IMR-90 (cell line): ENCODE measurements at regions not wholly inside any gene's neighbourhood (a gene's known extent, or its start where the extent isn't known, plus 50 kb on each side); places are given as distances from the start of the nearest gene placed in this dataset.

Experiments used
- ATAC-seq: fragments of 200-7000 bp; cut with Tn5 transposase; 2 replicates; pipeline ENCODE4 v1.9.1; 2020; ENCODE audit warnings: low read depth, mild to moderate bottlenecking, moderate library complexity
- BruUV-seq: library from RNA; stranded (reverse); fragments of 400-500 nt; replicated peaks from 2 replicates; lab custom pipeline; 2021; lab: Mats Ljungman, UMichigan
- CTCF ChIA-PET: fragments of 300-600 bp; formaldehyde crosslinking; extraction: SDS; loops from one replicate; lab custom pipeline; 2021; ENCODE audit warnings: antibody characterized with exemption; lab: Yijun Ruan, JAX
- POLR2A ChIA-PET: fragments of 300-600 bp; sonication (Branson Sonifier 250); formaldehyde crosslinking; loops from one replicate; lab custom pipeline; 2022; ENCODE audit warnings: antibody characterized with exemption; ENCODE audit not compliant: unreplicated experiment; lab: Charles Lee
- DNase-seq: peaks from one replicate; pipeline ENCODE4 v3.0.0; 2013
- H2AFZ ChIP-seq: replicated peaks from 2 replicates; pipeline ENCODE3; 2013; ENCODE audit warnings: low read length, mild to moderate bottlenecking; ENCODE audit not compliant: poor library complexity
- H2AK5ac ChIP-seq: 2 replicates; pipeline ENCODE4 v1.6.1; 2013; ENCODE audit warnings: low read depth, low read length, inconsistent platforms
- H2AK9ac ChIP-seq: replicated peaks from 2 replicates; pipeline ENCODE3; 2013; ENCODE audit warnings: mild to moderate bottlenecking, low read depth, low read length, moderate library complexity; ENCODE audit not compliant: poor library complexity
- H2BK120ac ChIP-seq: 2 replicates; pipeline ENCODE4 v1.6.1; 2013; ENCODE audit warnings: low read depth, low read length, inconsistent platforms
- H2BK15ac ChIP-seq: 3 replicates; pipeline ENCODE4 v1.6.1; 2013; ENCODE audit warnings: low read depth, low read length, inconsistent platforms
- H2BK20ac ChIP-seq: 2 replicates; pipeline ENCODE4 v1.6.1; 2013; ENCODE audit warnings: low read depth, mild to moderate bottlenecking, inconsistent platforms, low read length, moderate library complexity
- H2BK5ac ChIP-seq: 2 replicates; pipeline ENCODE4 v1.6.1; 2013; ENCODE audit warnings: mild to moderate bottlenecking, low read depth, low read length, inconsistent platforms; ENCODE audit not compliant: poor library complexity, severe bottlenecking
- H3K14ac ChIP-seq: replicated peaks from 2 replicates; pipeline ENCODE4 v1.6.1; 2013; ENCODE audit warnings: low read depth, low read length, inconsistent platforms
- H3K18ac ChIP-seq: 2 replicates; pipeline ENCODE4 v1.6.1; 2013; ENCODE audit warnings: low read depth, low read length, control low read depth
- H3K23ac ChIP-seq: 2 replicates; pipeline ENCODE4 v1.6.1; 2013; ENCODE audit warnings: low read depth, low read length, inconsistent platforms
- H3K27ac ChIP-seq: 2 replicates; pipeline ENCODE4 v1.5.1; 2013; ENCODE audit warnings: mild to moderate bottlenecking, control low read depth, low read length; ENCODE audit not compliant: insufficient read depth
- H3K27me3 ChIP-seq: 2 replicates; pipeline ENCODE4 v1.6.1; 2013; ENCODE audit warnings: low read length; ENCODE audit not compliant: control insufficient read depth, insufficient read depth
- H3K36me3 ChIP-seq: 2 replicates; pipeline ENCODE4 v1.6.1; 2013; ENCODE audit warnings: low read length, mixed read lengths; ENCODE audit not compliant: control insufficient read depth, insufficient read depth
- H3K4ac ChIP-seq: 2 replicates; pipeline ENCODE4 v1.6.1; 2013; ENCODE audit warnings: low read depth, low read length, inconsistent platforms
- H3K4me1 ChIP-seq: 2 replicates; pipeline ENCODE4 v1.6.1; 2013; ENCODE audit warnings: low read length, mixed read lengths; ENCODE audit not compliant: control insufficient read depth, insufficient read depth
- H3K4me2 ChIP-seq: 2 replicates; pipeline ENCODE4 v1.6.1; 2013; ENCODE audit warnings: low read depth, mild to moderate bottlenecking, control low read depth, low read length, moderate library complexity
- H3K4me3 ChIP-seq: 2 replicates; pipeline ENCODE4 v1.5.1; 2013; ENCODE audit warnings: low read depth, mild to moderate bottlenecking, control low read depth, low read length, moderate library complexity; ENCODE audit not compliant: insufficient read depth
- H3K56ac ChIP-seq: 2 replicates; pipeline ENCODE4 v1.6.1; 2013; ENCODE audit warnings: low read length, inconsistent platforms; ENCODE audit not compliant: insufficient read depth; ENCODE audit errors: extremely low read depth
- H3K79me1 ChIP-seq, 2 experiments: 2 replicates each; pipeline ENCODE4 v1.6.1; 2013; ENCODE audit warnings: low read length in 2 of 2, inconsistent platforms in 1 of 2, low read depth in 1 of 2
- H3K9ac ChIP-seq: 2 replicates; pipeline ENCODE4 v1.6.1; 2013; ENCODE audit warnings: low read depth, low read length, control low read depth
- H3K9me1 ChIP-seq: 2 replicates; pipeline ENCODE4 v1.6.1; 2013; ENCODE audit warnings: low read length, inconsistent platforms; ENCODE audit not compliant: insufficient read depth
- H3K9me3 ChIP-seq: 2 replicates; pipeline ENCODE4 v1.6.1; 2013; ENCODE audit warnings: low read length; ENCODE audit not compliant: control insufficient read depth, insufficient read depth
- H4K20me1 ChIP-seq: 2 replicates; pipeline ENCODE4 v1.6.1; 2013; ENCODE audit warnings: low read length, inconsistent platforms; ENCODE audit not compliant: insufficient read depth
- H4K5ac ChIP-seq: 2 replicates; pipeline ENCODE4 v1.6.1; 2013; ENCODE audit warnings: mild to moderate bottlenecking, low read depth, low read length, control low read depth
- H4K8ac ChIP-seq, 2 experiments: 2 replicates each; pipeline ENCODE4 v1.6.1; 2013; ENCODE audit warnings: low read depth in 2 of 2, low read length in 2 of 2, control low read depth in 1 of 2, inconsistent platforms in 1 of 2
- H4K91ac ChIP-seq: 2 replicates; pipeline ENCODE4 v1.6.1; 2013; ENCODE audit warnings: low read depth, low read length, inconsistent platforms; ENCODE audit not compliant: insufficient read depth
- CHD1 ChIP-seq: IDR thresholded peaks from 2 replicates; pipeline ENCODE4 v1.6.1; 2012; ENCODE audit warnings: low read depth, low read length, improper control_type of control experiment
- WGBS, 2 experiments: methylation state at CpG; one replicate each; pipeline versions ENCODE4 v1.1.5 to v1.1.7; 2013; ENCODE audit warnings: missing lambda C conversion rate in 2 of 2; ENCODE audit not compliant: insufficient read length in 1 of 2; ENCODE audit errors: extremely low coverage in 2 of 2; 5-methylcytosine and 5-hydroxymethylcytosine counted together
- dilution Hi-C: fragments of 300-500 bp; cut with HindIII; formaldehyde crosslinking; loops from one replicate; pipeline ENCODE4 v1.14.3; 2018; ENCODE audit warnings: low sequenced_read_pairs; ENCODE audit not compliant: unreplicated experiment
- in situ Hi-C: fragments of 300-500 bp; cut with MboI; formaldehyde crosslinking; loops from 3 replicates; pipeline ENCODE4 v1.14.3; 2019; ENCODE audit warnings: low sequenced_read_pairs, inconsistent platforms, mixed read lengths
- intact Hi-C: fragments of 100-400 bp; cut with micrococcal nuclease; formaldehyde crosslinking; loops from 2 replicates; pipeline ENCODE4 v1.10.0; 2022

DNA sequence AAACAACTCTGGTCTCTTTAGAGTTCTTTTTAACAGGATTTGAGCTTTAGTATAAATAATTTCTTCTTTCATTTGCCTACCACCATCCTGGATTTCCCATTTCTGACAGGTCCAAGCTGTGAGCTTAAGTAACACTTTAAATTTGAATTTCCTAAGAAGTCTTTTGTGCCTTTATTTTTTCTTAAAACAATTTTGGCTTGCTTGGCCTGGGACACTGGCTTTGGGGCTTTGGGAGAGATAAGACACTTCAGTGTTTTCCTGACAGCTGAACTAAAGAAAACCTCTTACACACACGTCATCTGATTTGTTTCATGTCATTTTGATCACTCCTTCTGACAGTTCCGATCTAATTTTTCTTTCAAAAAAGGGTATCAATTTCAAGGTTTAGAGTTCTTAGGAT is 121.3 kb upstream of the BMPER start:
- H4K20me1 ChIP-seq, result no peaks in the 10 kb centered on the region
- H3K9ac ChIP-seq, result no peak overlapping the region
- TF ChIP-seq CHD1, result no peak
- H3K4me3 ChIP-seq, result no peak overlapping the region
- no peak overlapping the region for H2BK120ac ChIP-seq
- H3K9me3 ChIP-seq, result peaks cover 3% of the 10 kb centered on the region
- H3K23ac ChIP-seq, result no peak overlapping the region
- H4K8ac ChIP-seq, result no peak overlapping the region
- H3K36me3 ChIP-seq, result no peaks in the 10 kb centered on the region
- H4K5ac ChIP-seq, result no peak overlapping the region
- H3K18ac ChIP-seq, result no peak overlapping the region
- intact Hi-C loops, result no loop called here
- no peak overlapping the region for H2BK20ac ChIP-seq
- ChIA-PET POLR2A (no interaction called here), CTCF (no interaction called here)
- H2AFZ ChIP-seq, result no peak overlapping the region
- H3K4me1 ChIP-seq, result no peaks in the 10 kb centered on the region
- WGBS, 2 experiments, result no CpG with 5 or more reads among the region's 2 CpGs
- no peak overlapping the region for H2AK9ac ChIP-seq
- no peak overlapping the region for H4K91ac ChIP-seq
- no peak overlapping the region for H2BK15ac ChIP-seq
- dilution Hi-C loops, result no loop called here
- no peak overlapping the region for H2AK5ac ChIP-seq
- H3K27me3 ChIP-seq, result peaks cover 23% of the 10 kb centered on the region
- in situ Hi-C loops, result no loop called here
- no peak for DNase-seq
- no peak overlapping the region for H3K27ac ChIP-seq
- no peak overlapping the region for H3K4me2 ChIP-seq
- H3K79me1 ChIP-seq, result no peaks in the 10 kb centered on the region
- H3K14ac ChIP-seq, result no peak overlapping the region
- no peak for ATAC-seq
- no peak overlapping the region for H2BK5ac ChIP-seq
- H3K9me1 ChIP-seq, result peaks cover 3% of the 10 kb centered on the region; the same call in 1 of the 2 replicates
- no peak overlapping the region for H3K56ac ChIP-seq
- BruUV-seq, result no TSS peak
- H3K4ac ChIP-seq, result no peak overlapping the region
